Omental fat pad (tissue), 3 donors: ENCODE measurements at regions not wholly inside any gene's neighbourhood (a gene's known extent, or its start where the extent isn't known, plus 50 kb on each side); places are given as distances from the start of the nearest gene placed in this dataset.

Source experiments
- ATAC-seq: fragments of 150-250 bp; one replicate; pipeline ENCODE4 v1.9.1; 2016; ENCODE audit warnings: mild to moderate bottlenecking, moderate library complexity; ENCODE audit not compliant: low FRiP score
- DNase-seq: peaks from one replicate; pipeline ENCODE4 v3.0.0-alpha.2; 2019; ENCODE audit warnings: low spot score
- TF ChIP-seq, protein P1 (sequence below), 3 donors: fragments of 450-650 bp; IDR thresholded peaks; one replicate each; pipeline ENCODE4 v1.5.1; 2016 to 2017; ENCODE audit warnings: antibody characterized with exemption in 3 of 3, mild to moderate bottlenecking in 3 of 3, moderate library complexity in 2 of 3

DNA sequence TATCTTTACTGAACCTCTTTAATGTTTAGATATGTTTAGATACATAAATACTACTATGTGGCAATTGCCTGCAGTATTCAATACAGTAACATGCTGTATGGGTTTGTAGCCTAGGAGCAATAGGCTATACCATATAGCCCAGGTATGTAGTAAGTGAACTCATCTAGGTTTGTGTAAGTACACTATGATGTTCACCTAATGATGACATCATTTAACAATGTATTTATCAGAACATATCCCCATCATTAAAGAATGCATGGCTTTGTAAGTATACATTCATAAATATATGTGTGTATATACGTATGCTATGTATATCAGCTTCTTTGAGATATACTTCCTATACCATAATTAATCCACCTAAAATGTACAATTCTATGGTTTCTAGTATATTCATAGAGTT is 631.2 kb upstream of the MAN1A1 start:
- DNase-seq (no peak), ATAC-seq (no peak)
- TF ChIP-seq, protein P1, sequence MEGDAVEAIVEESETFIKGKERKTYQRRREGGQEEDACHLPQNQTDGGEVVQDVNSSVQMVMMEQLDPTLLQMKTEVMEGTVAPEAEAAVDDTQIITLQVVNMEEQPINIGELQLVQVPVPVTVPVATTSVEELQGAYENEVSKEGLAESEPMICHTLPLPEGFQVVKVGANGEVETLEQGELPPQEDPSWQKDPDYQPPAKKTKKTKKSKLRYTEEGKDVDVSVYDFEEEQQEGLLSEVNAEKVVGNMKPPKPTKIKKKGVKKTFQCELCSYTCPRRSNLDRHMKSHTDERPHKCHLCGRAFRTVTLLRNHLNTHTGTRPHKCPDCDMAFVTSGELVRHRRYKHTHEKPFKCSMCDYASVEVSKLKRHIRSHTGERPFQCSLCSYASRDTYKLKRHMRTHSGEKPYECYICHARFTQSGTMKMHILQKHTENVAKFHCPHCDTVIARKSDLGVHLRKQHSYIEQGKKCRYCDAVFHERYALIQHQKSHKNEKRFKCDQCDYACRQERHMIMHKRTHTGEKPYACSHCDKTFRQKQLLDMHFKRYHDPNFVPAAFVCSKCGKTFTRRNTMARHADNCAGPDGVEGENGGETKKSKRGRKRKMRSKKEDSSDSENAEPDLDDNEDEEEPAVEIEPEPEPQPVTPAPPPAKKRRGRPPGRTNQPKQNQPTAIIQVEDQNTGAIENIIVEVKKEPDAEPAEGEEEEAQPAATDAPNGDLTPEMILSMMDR (IDR thresholded peaks at IDR 0.05): no peak

DNA sequence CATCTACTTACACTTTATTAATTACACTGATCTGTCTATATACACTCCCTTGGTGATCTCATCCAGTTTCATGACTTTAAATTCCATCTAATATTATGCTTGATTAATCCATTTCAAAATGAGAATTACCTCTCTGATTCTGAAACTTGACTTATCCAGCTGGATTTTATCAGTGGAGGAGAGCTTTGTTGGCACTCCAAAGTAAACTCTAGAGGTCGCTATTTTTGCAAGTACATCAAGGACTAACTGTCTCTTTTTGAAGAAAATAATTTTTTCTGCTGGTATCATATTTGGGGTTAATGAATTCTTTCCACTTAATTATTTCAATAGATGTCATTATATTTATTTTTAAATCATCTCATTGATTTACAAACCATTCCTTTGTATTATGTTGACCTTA is 630.3 kb upstream of the MAN1A1 start:
- ATAC-seq: no peak
- no peak for DNase-seq
- TF ChIP-seq, protein P1 (IDR thresholded peaks at IDR 0.05): no peak

DNA sequence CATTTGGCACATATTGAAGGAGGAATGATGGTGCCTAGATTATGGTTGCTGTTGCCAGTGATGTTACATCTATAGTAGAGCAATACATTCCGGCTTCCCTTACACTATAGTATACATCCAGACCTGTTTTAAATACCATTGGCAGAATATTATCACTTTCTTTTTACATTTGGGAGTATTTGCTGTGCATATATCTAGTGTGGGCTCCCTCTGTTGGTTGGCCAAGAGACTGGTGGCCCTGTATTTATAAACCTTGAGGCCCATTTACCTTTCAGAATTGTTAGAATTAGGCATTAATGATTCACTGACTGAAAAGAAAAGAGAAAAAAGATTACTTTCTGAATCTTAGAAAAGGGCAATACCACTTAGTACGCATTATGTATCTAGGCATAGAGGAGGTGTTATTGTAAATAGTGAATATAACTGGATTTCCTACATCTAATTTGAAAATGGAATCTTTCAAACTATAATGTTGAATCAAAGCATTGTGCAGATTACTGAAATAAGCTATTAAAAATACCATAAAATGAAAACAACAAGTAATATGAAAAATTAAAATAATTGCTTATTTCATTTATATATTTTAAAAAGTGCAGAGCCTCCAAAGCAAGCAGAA is 628.8 kb upstream of the MAN1A1 start:
- TF ChIP-seq, protein P1 (IDR thresholded peaks at IDR 0.05): no peak
- ATAC-seq: no peak
- DNase-seq: no peak

GRCh38 chr6:119974430-119975159 is 625.0 kb upstream of the MAN1A1 start:
- ATAC-seq (no peak), DNase-seq (no peak)
- TF ChIP-seq, protein P1 (IDR thresholded peaks at IDR 0.05): no peak

DNA sequence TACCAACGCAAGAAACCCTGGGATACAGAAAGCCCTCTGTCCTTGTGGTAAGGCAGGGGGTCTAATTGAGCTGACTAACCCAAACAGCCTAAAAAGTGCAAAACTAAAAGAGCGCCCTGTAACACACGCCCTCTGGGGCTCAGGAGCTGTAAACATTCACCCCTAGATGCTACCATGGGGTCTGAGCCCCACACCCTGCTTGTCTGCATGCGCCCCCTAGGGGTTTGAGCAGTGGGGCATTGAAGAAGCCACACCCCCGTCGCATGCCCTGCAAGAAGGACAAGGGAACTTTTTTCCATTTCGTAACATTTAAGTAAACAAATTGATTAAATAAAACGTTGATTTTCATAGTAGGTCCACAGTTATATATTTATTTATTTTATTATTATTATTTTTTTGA is 616.9 kb upstream of the MAN1A1 start:
- ATAC-seq: no peak
- DNase-seq: no peak
- TF ChIP-seq, protein P1 (IDR thresholded peaks at IDR 0.05): no peak

GRCh38 chr6:119965900-119966299 is 616.3 kb upstream of the MAN1A1 start:
- DNase-seq (no peak), ATAC-seq (no peak)
- TF ChIP-seq, protein P1 (IDR thresholded peaks at IDR 0.05): no peak

DNA sequence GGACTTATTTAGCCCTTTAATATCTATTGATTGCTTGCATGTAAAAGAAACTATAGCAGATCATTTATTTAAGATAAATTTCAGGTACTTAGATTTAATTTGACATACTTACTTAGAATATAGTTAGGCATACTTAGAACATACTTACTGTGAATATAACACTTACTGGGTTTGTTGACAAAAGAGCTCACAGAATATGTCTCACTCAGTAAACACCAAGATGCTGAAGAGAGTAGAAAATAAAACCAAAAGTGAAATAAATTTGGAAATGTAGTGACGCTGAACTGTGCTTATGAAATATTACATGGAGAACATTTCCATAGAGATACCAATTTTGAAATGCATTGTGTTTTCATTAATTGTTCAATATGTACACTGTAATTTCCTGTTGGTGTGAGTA is 615.4 kb upstream of the MAN1A1 start:
- DNase-seq (no peak), ATAC-seq (no peak)
- TF ChIP-seq, protein P1 (IDR thresholded peaks at IDR 0.05): no peak
